SU-DHL-6 (cell line): ENCODE measurements at regions not wholly inside any gene's neighbourhood (a gene's known extent, or its start where the extent isn't known, plus 50 kb on each side); places are given as distances from the start of the nearest gene placed in this dataset.
"Not testable (repeated sequence)": the region's sequence is repeated elsewhere in the genome, so short reads cannot be mapped to it uniquely, and the experiment has no call there.

Experiments used
- H2AFZ ChIP-seq: fragments of 200-600 bp; sonication (generic); 2 replicates; pipeline ENCODE4 v1.6.1; 2014; ENCODE audit warnings: low read depth, mild to moderate bottlenecking, moderate library complexity, mixed read lengths, antibody characterized with exemption, low read length; ENCODE audit not compliant: severe bottlenecking
- H3F3A ChIP-seq: fragments of 200-600 bp; shearing (Covaris generic); 2 replicates; pipeline ENCODE4 v1.6.0; 2016; ENCODE audit warnings: antibody characterized with exemption, mild to moderate bottlenecking; ENCODE audit not compliant: insufficient read depth
- H3K27ac ChIP-seq: fragments of 200-600 bp; sonication (generic); 2 replicates; pipeline ENCODE4 v1.5.1; 2016; ENCODE audit warnings: low read depth, mild to moderate bottlenecking, low read length, moderate library complexity, mixed read lengths
- H3K27me3 ChIP-seq: fragments of 200-600 bp; sonication (generic), shearing (Covaris generic); 2 replicates; pipeline ENCODE4 v1.6.0; 2014; ENCODE audit warnings: mild to moderate bottlenecking, low read length
- H3K36me3 ChIP-seq: fragments of 200-600 bp; sonication (generic); 2 replicates; pipeline ENCODE4 v1.6.1; 2014; ENCODE audit warnings: mild to moderate bottlenecking, low read length, mixed read lengths
- H3K4me2 ChIP-seq: fragments of 300-600, 200-600 bp; shearing (Covaris generic), sonication (generic); 2 replicates; pipeline ENCODE4 v1.6.0; 2014; ENCODE audit warnings: low read length, low read depth, mild to moderate bottlenecking; ENCODE audit not compliant: poor library complexity, severe bottlenecking
- H3K4me3 ChIP-seq: fragments of 200-600 bp; sonication (generic); 2 replicates; pipeline ENCODE4 v1.5.1; 2014; ENCODE audit warnings: antibody characterized with exemption, low read length, mild to moderate bottlenecking, mixed read lengths; ENCODE audit not compliant: insufficient read depth, poor library complexity, severe bottlenecking
- H3K79me2 ChIP-seq: fragments of 200-600 bp; sonication (generic); 2 replicates; pipeline ENCODE4 v1.6.1; 2014; ENCODE audit warnings: mild to moderate bottlenecking, low read length, moderate library complexity; ENCODE audit not compliant: insufficient read depth
- H3K9ac ChIP-seq: fragments of 200-600 bp; sonication (generic); 2 replicates; pipeline ENCODE4 v1.7.0; 2014; ENCODE audit warnings: mild to moderate bottlenecking, low read length
- H3K9me2 ChIP-seq: fragments of 200-600 bp; sonication (generic); replicated peaks from 2 replicates; pipeline ENCODE4 v1.6.1; 2014; ENCODE audit warnings: low read length; ENCODE audit not compliant: insufficient read depth
- H3K9me3 ChIP-seq: fragments of 200-600 bp; sonication (generic); 2 replicates; pipeline ENCODE4 v1.6.1; 2014; ENCODE audit warnings: low read length, mixed read lengths; ENCODE audit not compliant: insufficient read depth
- H4K20me1 ChIP-seq: fragments of 200-600 bp; sonication (generic); 2 replicates; pipeline ENCODE4 v1.6.1; 2014; ENCODE audit warnings: low read depth, mild to moderate bottlenecking, antibody characterized with exemption, low read length, moderate library complexity, mixed read lengths
- CTCF ChIP-seq: fragments of 200-600 bp; sonication (generic); IDR thresholded peaks from one replicate; pipeline ENCODE4 v1.5.1; 2017; ENCODE audit warnings: antibody characterized with exemption, mild to moderate bottlenecking, low read length, moderate library complexity; ENCODE audit not compliant: insufficient read depth, poor library complexity, severe bottlenecking
- EZH2phosphoT487 ChIP-seq: fragments of 200-600 bp; sonication (generic), shearing (Covaris generic); conservative IDR thresholded peaks from 2 replicates; pipeline ENCODE4 v1.6.1; 2018; ENCODE audit warnings: mild to moderate bottlenecking, antibody characterized with exemption, low read length, moderate library complexity, mixed read lengths

- no peak overlapping the region for H3K27ac ChIP-seq
- H3K9me2 ChIP-seq = no peaks in the 10 kb centered on the region
- peaks cover 29% of the 10 kb centered on the region for H3K79me2 ChIP-seq
- no peaks in the 10 kb centered on the region for H4K20me1 ChIP-seq
- no peaks in the 10 kb centered on the region for H3K36me3 ChIP-seq
- no peaks in the 10 kb centered on the region for H3K27me3 ChIP-seq
- H3K9ac ChIP-seq = peak overlapping the region; percentile 68
- H2AFZ ChIP-seq = peak overlapping the region; percentile 97
- TF ChIP-seq CTCF (no peak), EZH2phosphoT487 (no peak)
- H3K9me3 ChIP-seq = no peaks in the 10 kb centered on the region
- H3K4me2 ChIP-seq = peak overlapping the region; percentile 63
- H3F3A ChIP-seq = 0 out of 2 replicates have a peak, but pooled peaks cover 7% of the 10 kb centered on the region
- H3K4me3 ChIP-seq = peak overlapping the region; percentile 75
Measured at GRCh38 chr6:27694547-27694874, 217.7 kb downstream of the OR2B2 start.

GRCh38 chr6:27693766-27694546, 218.2 kb downstream of the OR2B2 start:
- H3K9ac ChIP-seq = peak overlapping the region; percentile 68
- H2AFZ ChIP-seq = peak overlapping the region; percentile 97
- H3K27ac ChIP-seq = peak overlapping the region; percentile 33; the same call in 1 of the 2 replicates
- H3K4me2 ChIP-seq = peak overlapping the region; percentile 63
- H4K20me1 ChIP-seq = no peaks in the 10 kb centered on the region
- TF ChIP-seq EZH2phosphoT487 = no peak
- TF ChIP-seq CTCF = no peak
- no peaks in the 10 kb centered on the region for H3K9me3 ChIP-seq
- no peaks in the 10 kb centered on the region for H3K36me3 ChIP-seq
- 0 out of 2 replicates have a peak, but pooled peaks cover 7% of the 10 kb centered on the region for H3F3A ChIP-seq
- H3K27me3 ChIP-seq = no peaks in the 10 kb centered on the region
- H3K79me2 ChIP-seq = peaks cover 29% of the 10 kb centered on the region
- H3K4me3 ChIP-seq = peak overlapping the region; percentile 75
- no peaks in the 10 kb centered on the region for H3K9me2 ChIP-seq

- H3K27ac ChIP-seq, H2AFZ ChIP-seq, H3K9ac ChIP-seq, H3K4me2 ChIP-seq, H3K27me3 ChIP-seq, H3K9me3 ChIP-seq, H3K36me3 ChIP-seq, H3K9me2 ChIP-seq, H3K4me3 ChIP-seq, H4K20me1 ChIP-seq: not testable (repeated sequence)
- H3K79me2 ChIP-seq = peaks cover 29% of the 10 kb centered on the region
- peaks cover 15% of the 10 kb centered on the region; the same call in 1 of the 2 replicates for H3F3A ChIP-seq
Measured at GRCh38 chr6:27692133-27692532, 219.2 kb upstream of the ZNF184 start.

- Histone ChIP-seq H3F3A (peaks cover 18% of the 10 kb centered on the region; the same call in 1 of the 2 replicates), H3K9me3 (no peaks in the 10 kb centered on the region), H3K36me3 (no peaks in the 10 kb centered on the region), H3K9me2 (no peaks in the 10 kb centered on the region), H3K79me2 (no peaks in the 10 kb centered on the region), H3K27ac (no peak overlapping the region), H3K9ac (peak overlapping the region; percentile 50), H3K4me3 (peak overlapping the region; percentile 54), H3K27me3 (no peaks in the 10 kb centered on the region), H3K4me2 (peak overlapping the region; percentile 62), H2AFZ (peak overlapping the region; percentile 83), H4K20me1 (no peaks in the 10 kb centered on the region)
- no peak for TF ChIP-seq CTCF
- no peak for TF ChIP-seq EZH2phosphoT487
Measured at GRCh38 chr6:27688014-27688586, 215.2 kb upstream of the ZNF184 start.
